Activated T-cell treated with anti-CD3 and anti-CD28 coated beads, Interleukin-2, amount 50 U/mL, for 72 hours (primary cell): ENCODE measurements at regions not wholly inside any gene's neighbourhood (a gene's known extent, or its start where the extent isn't known, plus 50 kb on each side); places are given as distances from the start of the nearest gene placed in this dataset.
"Not testable (repeated sequence)": the region's sequence is repeated elsewhere in the genome, so short reads cannot be mapped to it uniquely, and the experiment has no call there.

Experiments used
- ATAC-seq, 2 donors: fragments of 150-1000 bp; cut with Tn5 transposase; replicated peaks in 1 of 2; 2 replicates each; pipeline ENCODE4 v1.10.0; 2021; ENCODE audit warnings: moderate library complexity in 2 of 2, mild to moderate bottlenecking in 1 of 2
- DNase-seq, 2 donors: peaks; one replicate each; pipeline ENCODE4 v3.0.0; 2021 to 2022; ENCODE audit warnings: mixed read lengths in 1 of 2
- H3K27ac Mint-ChIP-seq: one replicate; pipeline ENCODE4 v1.8.0; 2022; ENCODE audit warnings: mild to moderate bottlenecking, moderate library complexity, mixed read lengths
- H3K27me3 Mint-ChIP-seq: one replicate; pipeline ENCODE4 v1.8.0; 2022; ENCODE audit warnings: low read depth, mixed read lengths
- H3K36me3 Mint-ChIP-seq, 2 donors: one replicate each; pipeline ENCODE4 v1.8.0; 2022; ENCODE audit warnings: mixed read lengths in 2 of 2, mild to moderate bottlenecking in 1 of 2; ENCODE audit not compliant: insufficient read depth in 2 of 2
- H3K4me1 Mint-ChIP-seq: one replicate; pipeline ENCODE4 v1.8.0; 2022; ENCODE audit warnings: low read depth, mixed read lengths
- H3K4me3 Mint-ChIP-seq, 2 donors: one replicate each; pipeline ENCODE4 v1.8.0; 2022; ENCODE audit warnings: mild to moderate bottlenecking in 2 of 2, mixed read lengths in 2 of 2, moderate library complexity in 2 of 2
- H3K9me3 Mint-ChIP-seq, 2 donors: one replicate each; pipeline ENCODE4 v1.8.0; 2022; ENCODE audit warnings: mixed read lengths in 2 of 2

DNA sequence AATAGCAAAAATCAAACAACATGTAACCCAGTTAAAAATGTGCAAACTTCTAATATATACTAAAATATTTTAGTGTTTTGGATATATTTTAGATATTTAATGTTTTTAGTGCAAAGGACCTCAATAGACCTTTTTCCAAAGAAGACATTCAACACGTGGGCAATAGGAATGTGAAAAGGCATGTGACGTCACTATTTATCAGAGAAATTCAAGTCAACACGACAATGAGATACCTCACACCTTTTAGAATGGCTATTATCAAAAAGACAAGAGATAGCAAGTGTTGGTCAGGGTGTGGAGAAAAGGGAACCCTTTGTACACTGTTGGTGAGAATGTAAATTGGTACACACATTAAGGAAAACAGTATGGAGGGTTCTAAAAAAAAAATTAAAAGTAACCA lies 115.6 kb upstream of the FAM47B start:
- peaks cover 18% of the 10 kb centered on the region for H3K27me3 Mint-ChIP-seq
- ATAC-seq = no peak
- no peak for DNase-seq

DNA sequence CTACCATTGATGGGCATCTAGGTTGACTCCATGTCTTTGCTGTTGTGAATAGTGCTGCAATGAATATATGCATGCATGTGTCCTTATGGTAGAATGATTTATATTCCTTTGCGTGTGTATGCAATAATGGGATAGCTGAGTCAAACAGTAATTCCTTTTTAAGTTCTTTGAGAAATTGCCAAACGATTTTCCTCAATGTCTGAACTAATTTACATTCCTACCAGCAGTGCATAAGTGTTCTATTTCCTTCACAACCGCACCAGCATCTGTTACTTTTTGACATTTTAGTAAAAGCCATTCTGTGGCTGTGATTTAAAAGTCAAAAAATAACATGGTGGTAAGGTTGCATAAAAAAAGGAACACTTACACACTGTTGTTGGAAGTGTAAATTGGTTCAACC lies 103.1 kb upstream of the FAM47B start:
- H3K27ac Mint-ChIP-seq = no peak overlapping the region
- DNase-seq = no peak
- H3K4me3 Mint-ChIP-seq = no peak overlapping the region
- peaks cover 0 to 3% of the 10 kb centered on the region in 2 donors for H3K9me3 Mint-ChIP-seq
- H3K27me3 Mint-ChIP-seq = no peaks in the 10 kb centered on the region
- ATAC-seq = no peak
- H3K36me3 Mint-ChIP-seq = no peaks in the 10 kb centered on the region
- no peaks in the 10 kb centered on the region for H3K4me1 Mint-ChIP-seq

More for the DNA sequence above, 115.6 kb upstream of the FAM47B start:
- no peaks in the 10 kb centered on the region for H3K4me1 Mint-ChIP-seq
- no peaks in the 10 kb centered on the region for H3K36me3 Mint-ChIP-seq
- peaks cover 0 to 7% of the 10 kb centered on the region in 2 donors for H3K9me3 Mint-ChIP-seq
- H3K27ac Mint-ChIP-seq = no peak overlapping the region
- H3K4me3 Mint-ChIP-seq = no peak overlapping the region

DNA sequence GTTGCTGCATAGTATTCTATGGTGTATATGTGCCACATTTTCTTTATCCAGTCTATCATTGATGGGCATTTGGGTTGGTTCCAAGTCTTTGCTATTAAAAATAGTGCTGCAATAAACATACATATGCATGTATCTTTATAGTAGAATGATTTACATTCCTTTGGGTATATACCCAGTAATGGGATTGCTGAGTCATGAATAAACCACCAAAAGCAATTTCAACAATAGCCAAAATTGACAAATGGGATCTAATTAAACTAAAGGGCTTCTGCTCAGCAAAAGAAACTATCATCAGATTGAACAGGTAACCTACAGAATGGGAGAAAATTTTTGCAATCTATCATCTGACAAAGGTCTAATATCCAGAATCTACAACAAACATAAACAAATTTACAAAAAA lies 101.4 kb upstream of the FAM47B start:
- not testable (repeated sequence) for H3K27me3 Mint-ChIP-seq, H3K9me3 Mint-ChIP-seq, H3K27ac Mint-ChIP-seq, H3K4me3 Mint-ChIP-seq, H3K4me1 Mint-ChIP-seq, H3K36me3 Mint-ChIP-seq, ATAC-seq, DNase-seq

DNA sequence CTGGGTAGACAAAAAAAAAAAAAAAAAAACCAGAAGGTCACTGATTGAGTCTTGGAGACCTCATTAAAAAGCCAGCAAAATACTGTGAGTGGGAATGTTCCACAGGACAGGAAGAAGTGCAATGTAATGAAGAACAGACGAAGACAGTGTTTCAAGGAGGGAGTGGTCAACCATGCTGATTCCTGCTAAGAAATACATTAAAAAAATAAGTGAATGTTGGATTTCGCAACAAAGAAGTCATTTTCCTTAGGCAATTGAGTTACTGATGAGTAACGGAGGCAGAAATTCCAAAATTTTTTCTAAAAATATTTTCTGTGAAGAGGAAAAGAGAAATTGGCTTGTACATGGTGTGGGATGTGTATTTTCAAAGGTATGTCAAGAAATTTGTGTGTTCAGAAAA lies 94.3 kb upstream of the FAM47B start:
- H3K4me3 Mint-ChIP-seq = no peak overlapping the region

DNA sequence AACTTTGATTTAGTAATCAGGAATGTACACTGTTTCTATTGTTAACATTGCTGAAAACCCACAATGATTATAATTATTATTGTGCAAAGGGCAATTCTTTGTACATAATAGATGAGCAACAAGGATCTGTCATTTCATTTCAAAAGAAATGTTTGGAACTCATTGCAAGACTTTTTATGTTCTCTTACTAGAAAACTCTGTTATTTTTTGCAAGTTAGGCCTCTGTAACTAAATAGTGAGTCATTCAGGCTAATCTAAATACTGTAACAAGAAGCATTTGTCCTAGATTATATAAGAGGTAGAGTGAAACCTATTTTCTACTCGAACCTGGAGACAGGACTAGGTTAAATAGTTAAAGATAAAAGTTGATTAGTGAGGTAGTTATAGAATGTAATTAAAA lies 93.2 kb upstream of the FAM47B start:
- Mint-ChIP-seq H3K27ac (no peak overlapping the region), H3K4me3 (no peak overlapping the region), H3K27me3 (no peaks in the 10 kb centered on the region), H3K4me1 (no peaks in the 10 kb centered on the region), H3K36me3 (no peaks in the 10 kb centered on the region), H3K9me3 (peaks cover 0 to 3% of the 10 kb centered on the region in 2 donors)
- ATAC-seq (no peak), DNase-seq (no peak)

More for the DNA sequence above, 94.3 kb upstream of the FAM47B start:
- DNase-seq = no peak
- ATAC-seq = no peak
- peaks cover 0 to 2% of the 10 kb centered on the region in 2 donors for H3K9me3 Mint-ChIP-seq
- H3K4me1 Mint-ChIP-seq = no peaks in the 10 kb centered on the region
- H3K36me3 Mint-ChIP-seq = no peaks in the 10 kb centered on the region
- H3K27ac Mint-ChIP-seq = no peak overlapping the region
- no peaks in the 10 kb centered on the region for H3K27me3 Mint-ChIP-seq

DNA sequence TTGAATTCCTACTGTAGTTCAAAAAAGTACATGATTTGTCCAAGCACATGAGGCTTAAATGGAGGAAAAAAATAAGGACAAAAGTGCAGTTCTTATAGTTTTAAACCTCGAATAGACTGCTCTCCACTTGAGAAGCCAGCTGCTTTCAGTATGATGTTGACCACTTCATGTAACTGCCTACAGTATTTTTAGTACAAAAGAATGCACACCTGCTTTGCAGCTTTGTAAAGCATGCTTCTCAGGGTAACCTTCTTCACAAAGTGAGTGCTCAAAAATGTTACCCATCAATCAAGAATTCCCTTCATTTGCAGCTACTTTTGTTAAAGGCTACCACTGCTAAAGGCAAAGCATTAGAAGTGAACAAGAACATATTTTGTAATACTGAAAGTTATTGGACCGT lies 83.4 kb upstream of the FAM47B start:
- no peak for DNase-seq
- Mint-ChIP-seq H3K36me3 (peaks cover 1 to 3% of the 10 kb centered on the region in 2 donors), H3K27me3 (peaks cover 3% of the 10 kb centered on the region), H3K27ac (no peak overlapping the region), H3K4me3 (no peak overlapping the region), H3K9me3 (peaks cover 0 to 11% of the 10 kb centered on the region in 2 donors), H3K4me1 (no peaks in the 10 kb centered on the region)
- no peak for ATAC-seq

DNA sequence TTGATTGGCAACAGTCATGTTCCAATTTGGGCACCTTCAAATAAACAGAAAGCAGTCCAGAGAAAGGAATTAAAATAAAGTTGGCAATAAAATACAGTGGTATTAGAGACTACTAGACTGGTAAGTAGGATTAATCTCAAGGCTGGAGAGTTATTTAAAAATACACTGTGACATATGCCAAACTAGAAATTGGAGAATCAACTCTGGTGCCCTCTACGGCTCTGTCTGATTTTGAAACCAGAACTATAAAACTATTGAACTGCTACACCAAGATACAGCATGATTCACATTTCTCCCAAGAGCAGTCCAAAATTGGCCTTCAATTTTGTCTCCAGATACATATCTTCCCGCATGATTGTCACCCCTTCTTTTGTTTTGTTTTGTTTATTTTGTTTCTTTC lies 78.7 kb upstream of the FAM47B start:
- H3K36me3 Mint-ChIP-seq = no peaks in the 10 kb centered on the region
- no peaks in the 10 kb centered on the region for H3K4me1 Mint-ChIP-seq
- no peak overlapping the region for H3K4me3 Mint-ChIP-seq
- H3K9me3 Mint-ChIP-seq = peaks cover 3 to 6% of the 10 kb centered on the region in 2 donors
- no peak overlapping the region for H3K27ac Mint-ChIP-seq
- no peak for ATAC-seq
- H3K27me3 Mint-ChIP-seq = peaks cover 6% of the 10 kb centered on the region
- no peak for DNase-seq

DNA sequence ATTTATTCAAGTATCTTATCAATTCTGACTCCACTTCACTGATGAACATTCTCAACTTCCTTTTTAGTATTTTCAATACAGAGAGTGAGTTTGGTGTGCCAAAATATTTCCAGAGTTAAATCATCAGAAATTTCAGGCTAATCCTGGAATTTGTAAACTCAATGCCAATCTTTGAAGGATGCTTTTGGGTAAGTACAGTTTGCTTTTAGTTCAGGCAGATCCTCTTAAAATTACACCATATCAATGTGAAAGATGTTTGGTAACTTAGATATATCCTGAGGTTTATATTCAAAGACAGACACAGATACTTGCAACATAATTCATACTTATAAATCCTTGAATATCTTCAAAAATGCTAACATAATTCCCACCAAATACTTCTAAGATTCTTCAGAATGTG lies 76.0 kb upstream of the FAM47B start:
- Mint-ChIP-seq H3K36me3 (no peaks in the 10 kb centered on the region), H3K4me3 (no peak overlapping the region)
- DNase-seq = no peak

DNA sequence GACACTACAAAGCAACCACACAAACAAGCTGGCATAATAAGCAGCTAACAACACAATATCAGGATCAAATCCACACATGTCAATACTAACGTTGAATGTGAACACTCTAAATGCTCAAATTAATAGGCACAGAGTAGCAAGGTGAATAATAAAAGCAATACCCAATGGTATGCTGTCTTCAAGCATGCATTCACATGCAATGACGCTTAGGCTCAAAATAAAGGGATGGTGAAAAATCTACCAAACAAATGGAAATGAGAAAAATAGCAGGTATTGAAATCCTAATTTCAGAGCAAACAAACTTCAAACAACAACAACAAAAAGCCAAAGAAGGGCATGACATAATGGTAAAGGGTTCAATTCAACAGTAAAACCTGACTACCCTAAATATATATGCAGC lies 74.0 kb upstream of the FAM47B start:
- H3K27me3 Mint-ChIP-seq = peaks cover 6% of the 10 kb centered on the region
- DNase-seq (no peak), ATAC-seq (no peak)
- no peaks in the 10 kb centered on the region for H3K4me1 Mint-ChIP-seq
- H3K4me3 Mint-ChIP-seq = no peak overlapping the region
- H3K27ac Mint-ChIP-seq = no peak overlapping the region
- H3K9me3 Mint-ChIP-seq = peaks cover 6 to 8% of the 10 kb centered on the region in 2 donors
- no peaks in the 10 kb centered on the region for H3K36me3 Mint-ChIP-seq

More for the DNA sequence above, 76.0 kb upstream of the FAM47B start:
- no peaks in the 10 kb centered on the region for H3K4me1 Mint-ChIP-seq
- H3K27me3 Mint-ChIP-seq = peaks cover 6% of the 10 kb centered on the region
- H3K9me3 Mint-ChIP-seq = peaks cover 6 to 8% of the 10 kb centered on the region in 2 donors
- H3K27ac Mint-ChIP-seq = no peak overlapping the region
- ATAC-seq = no peak

DNA sequence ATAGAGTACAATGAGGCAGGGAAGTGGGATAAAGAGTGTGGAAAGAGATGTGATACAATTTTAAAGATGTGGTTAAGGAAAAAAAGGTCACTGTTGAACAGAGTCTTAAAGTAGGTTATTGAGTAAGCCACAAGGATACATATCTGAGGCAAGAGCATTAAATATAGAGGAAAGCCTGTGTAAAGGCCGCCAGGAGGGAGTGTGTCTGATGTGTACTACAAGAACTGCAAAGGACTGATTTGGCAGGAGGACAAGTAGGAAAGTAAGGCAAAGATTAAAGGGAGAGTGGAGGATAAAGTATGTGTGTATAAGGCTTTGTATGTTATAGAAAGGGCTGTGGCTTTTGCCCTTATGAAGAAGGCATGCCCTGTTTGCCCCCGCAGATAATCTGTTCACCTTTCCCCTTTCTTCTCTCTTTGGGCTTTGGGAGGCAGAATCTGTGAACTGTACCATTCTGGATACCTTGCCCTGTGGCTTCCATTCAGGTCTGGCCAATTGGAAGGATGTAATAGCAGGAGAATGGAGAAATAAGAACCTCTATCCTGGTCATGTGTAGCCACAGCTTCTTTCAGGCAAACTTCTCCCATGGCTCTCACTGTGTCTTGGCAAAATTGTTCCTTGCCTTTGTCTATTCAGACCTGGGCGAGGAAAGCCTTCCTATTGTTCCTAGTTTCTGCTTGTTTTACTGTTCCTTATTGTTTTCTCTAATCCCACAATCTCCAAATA lies 68.9 kb upstream of the FAM47B start:
- ATAC-seq = no peak
- Mint-ChIP-seq H3K27ac (no peak overlapping the region), H3K36me3 (no peaks in the 10 kb centered on the region), H3K4me1 (no peaks in the 10 kb centered on the region), H3K9me3 (peaks cover 2 to 4% of the 10 kb centered on the region in 2 donors), H3K27me3 (peaks cover 6% of the 10 kb centered on the region), H3K4me3 (no peak overlapping the region)
- no peak for DNase-seq

DNA sequence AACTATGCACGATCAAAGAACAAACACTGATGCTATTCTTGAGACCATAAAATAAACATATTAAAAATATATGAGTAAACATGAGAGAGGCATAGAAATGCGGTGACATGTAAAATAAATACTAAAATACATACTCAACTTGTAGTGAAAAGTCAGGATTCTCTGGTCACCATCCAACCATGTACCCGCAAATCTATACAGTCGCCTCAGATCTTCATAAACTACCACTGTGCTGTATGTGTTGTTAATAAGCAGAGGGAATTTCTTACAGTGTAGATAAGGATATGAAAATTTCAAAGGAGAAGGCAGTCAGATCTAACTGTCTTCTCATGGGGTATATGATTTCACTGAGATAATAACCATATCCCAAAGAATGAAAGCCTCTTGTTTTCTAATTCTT lies 67.8 kb upstream of the FAM47B start:
- no peak overlapping the region for H3K4me3 Mint-ChIP-seq
- no peaks in the 10 kb centered on the region for H3K4me1 Mint-ChIP-seq
- H3K27ac Mint-ChIP-seq = no peak overlapping the region
- no peak for DNase-seq
- peaks cover 6% of the 10 kb centered on the region for H3K27me3 Mint-ChIP-seq
- H3K9me3 Mint-ChIP-seq = peaks cover 0 to 2% of the 10 kb centered on the region in 2 donors
- H3K36me3 Mint-ChIP-seq = no peaks in the 10 kb centered on the region
- ATAC-seq = no peak

DNA sequence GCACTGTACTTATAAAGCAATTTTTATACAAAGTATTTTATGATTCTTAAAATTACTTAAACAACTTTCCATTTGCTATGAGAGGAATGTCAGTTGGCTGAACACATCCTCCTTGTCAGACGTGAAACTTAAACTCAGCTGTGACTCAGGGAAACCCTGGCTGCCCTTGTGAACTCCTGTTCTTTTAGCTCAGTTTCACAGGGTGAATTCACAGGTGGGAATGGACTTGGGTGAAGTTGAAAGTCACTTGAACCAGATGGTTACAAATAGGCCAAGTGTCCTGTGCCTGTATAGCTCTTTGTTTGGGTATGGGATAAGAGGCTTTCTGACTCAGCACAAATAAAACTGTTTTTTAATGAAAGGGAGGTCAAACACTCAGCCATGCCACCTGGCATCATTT lies 67.4 kb upstream of the FAM47B start:
- H3K27ac Mint-ChIP-seq = no peak overlapping the region
- peaks cover 6% of the 10 kb centered on the region for H3K27me3 Mint-ChIP-seq
- no peaks in the 10 kb centered on the region for H3K4me1 Mint-ChIP-seq
- H3K4me3 Mint-ChIP-seq = no peak overlapping the region
- H3K36me3 Mint-ChIP-seq = no peaks in the 10 kb centered on the region
- ATAC-seq (no peak), DNase-seq (no peak)
- peaks cover 0 to 2% of the 10 kb centered on the region in 2 donors for H3K9me3 Mint-ChIP-seq

DNA sequence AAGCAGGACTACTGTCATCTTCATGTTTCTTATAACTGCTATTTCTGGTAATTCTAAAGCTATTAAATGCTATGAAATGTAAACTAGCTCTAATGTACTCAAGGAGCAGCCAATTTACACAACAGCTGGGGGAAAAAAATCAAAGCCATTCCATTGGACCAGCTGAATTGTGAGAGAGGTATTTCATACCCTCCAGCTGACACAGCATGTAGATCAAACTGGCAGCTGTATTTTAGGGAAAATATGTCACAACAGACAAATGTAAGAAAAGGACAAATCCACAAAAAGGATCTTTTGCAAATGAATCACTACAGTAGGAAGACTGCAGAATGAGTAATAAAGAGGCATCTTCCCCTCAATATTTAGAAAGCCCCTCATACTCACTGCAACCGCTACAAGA lies 65.2 kb upstream of the FAM47B start:
- Mint-ChIP-seq H3K27ac (no peak overlapping the region), H3K36me3 (no peaks in the 10 kb centered on the region), H3K4me1 (no peaks in the 10 kb centered on the region), H3K27me3 (peaks cover 6% of the 10 kb centered on the region), H3K4me3 (no peak overlapping the region), H3K9me3 (peaks cover 0 to 2% of the 10 kb centered on the region in 2 donors)
- no peak for ATAC-seq
- DNase-seq = no peak

DNA sequence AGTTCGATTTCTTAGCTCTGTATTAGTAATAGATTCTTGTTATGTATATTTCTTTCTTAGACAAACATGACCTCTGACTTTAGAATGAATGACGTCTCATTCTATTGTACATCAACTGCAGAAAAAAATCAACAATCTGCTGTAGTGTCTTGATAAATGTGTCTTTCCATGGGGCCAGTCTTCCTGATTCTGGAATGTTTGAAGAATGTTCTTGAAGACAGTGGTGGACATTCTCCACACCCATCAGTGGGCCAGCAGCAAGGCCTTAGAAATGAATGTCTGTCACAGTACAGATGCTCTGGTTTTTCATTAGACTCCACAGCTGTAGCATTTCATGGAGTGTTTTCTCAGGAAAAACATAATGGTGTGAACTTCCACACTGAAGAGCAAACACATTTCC lies 63.2 kb upstream of the FAM47B start:
- peaks cover 0 to 2% of the 10 kb centered on the region in 2 donors for H3K9me3 Mint-ChIP-seq
- peaks cover 6% of the 10 kb centered on the region for H3K27me3 Mint-ChIP-seq
- H3K36me3 Mint-ChIP-seq = no peaks in the 10 kb centered on the region
- H3K4me3 Mint-ChIP-seq = no peak overlapping the region
- H3K4me1 Mint-ChIP-seq = no peaks in the 10 kb centered on the region
- ATAC-seq (no peak), DNase-seq (no peak)
- no peak overlapping the region for H3K27ac Mint-ChIP-seq
